ENCODE measurements at regions not wholly inside any gene's neighbourhood (a gene's known extent, or its start where the extent isn't known, plus 50 kb on each side); places are given as distances from the start of the nearest gene placed in this dataset.
"Not testable (repeated sequence)": the region's sequence is repeated elsewhere in the genome, so short reads cannot be mapped to it uniquely, and the experiment has no call there.

DNA sequence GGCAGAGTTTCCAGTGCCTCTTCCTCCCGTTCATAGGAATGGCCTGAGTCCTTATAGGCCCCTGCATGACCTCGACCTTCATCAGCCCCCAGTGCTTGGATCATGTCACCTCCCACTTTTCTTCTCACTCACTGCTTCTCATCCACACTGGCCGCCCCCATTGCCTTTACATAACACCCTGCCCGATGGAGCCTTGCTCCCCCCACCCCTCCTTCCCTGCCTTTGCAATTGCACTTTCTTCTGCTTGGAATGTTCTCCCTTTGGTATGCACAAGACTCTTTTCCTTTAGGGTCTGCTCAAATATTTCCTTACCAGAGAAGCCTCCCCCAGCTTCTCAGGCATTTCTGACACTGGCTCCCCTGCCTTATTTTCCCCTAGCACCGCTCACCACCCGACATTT, 125.2 kb upstream of the KCNJ6 start:
- DNase-seq: no peak

DNA sequence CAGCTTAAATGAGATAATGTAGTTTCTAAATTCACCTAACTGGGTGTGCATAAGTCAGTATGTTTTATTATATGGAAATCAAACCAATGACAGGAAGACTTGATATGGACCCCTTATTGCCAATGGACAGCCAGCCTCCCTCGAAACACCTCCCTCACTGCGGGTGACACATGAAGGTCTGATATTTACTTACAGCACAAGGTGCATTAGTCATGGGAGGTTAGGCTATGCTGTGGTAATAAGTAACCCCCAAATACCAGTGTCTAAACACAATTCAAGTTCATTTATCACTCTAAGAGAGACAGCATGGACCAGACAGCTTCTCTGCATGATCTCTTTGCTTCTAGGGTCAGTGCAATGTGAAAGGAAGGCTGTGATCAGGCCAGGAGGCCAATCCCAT, 126.0 kb upstream of the KCNJ6 start:
- no peak for DNase-seq

DNA sequence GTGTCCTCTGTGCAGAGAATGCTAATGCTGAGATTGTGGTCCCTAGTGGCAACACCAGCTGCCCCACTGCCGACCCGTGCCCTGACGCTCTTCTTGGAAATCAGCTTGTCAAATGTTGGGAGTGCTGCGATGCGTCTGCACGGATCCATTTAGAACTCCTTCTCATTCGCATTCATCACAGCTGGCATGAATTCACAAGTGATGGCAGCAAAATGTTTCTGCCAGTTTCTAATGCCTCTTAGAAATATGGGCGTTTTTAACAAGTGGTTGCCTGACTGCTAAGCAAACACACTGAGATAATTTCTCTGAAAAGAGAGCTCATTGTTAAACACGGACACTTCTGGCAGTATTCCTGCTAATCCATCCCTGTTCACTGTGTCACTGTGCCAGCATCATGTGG, 131.9 kb upstream of the KCNJ6 start:
- no peak for DNase-seq

DNA sequence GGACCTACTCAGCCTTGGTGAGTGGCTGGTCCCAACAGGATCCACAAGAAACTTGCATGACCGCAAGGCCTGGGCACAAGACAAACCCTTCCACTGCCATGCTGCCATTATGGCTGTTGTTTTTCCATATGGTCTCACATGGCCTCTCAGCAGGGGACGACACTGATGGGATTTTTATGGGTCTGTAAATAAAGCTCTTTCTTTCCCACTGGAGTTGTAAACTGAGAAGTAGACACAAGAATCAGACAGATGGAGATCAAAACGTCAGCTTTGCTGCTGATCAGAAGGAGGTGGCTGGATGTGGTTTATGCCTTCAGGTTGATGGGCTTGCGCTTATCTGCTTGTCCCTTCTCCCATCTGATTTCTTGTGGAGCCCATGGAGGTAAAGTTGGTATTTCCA, 138.1 kb upstream of the KCNJ6 start:
- no peak for DNase-seq

DNA sequence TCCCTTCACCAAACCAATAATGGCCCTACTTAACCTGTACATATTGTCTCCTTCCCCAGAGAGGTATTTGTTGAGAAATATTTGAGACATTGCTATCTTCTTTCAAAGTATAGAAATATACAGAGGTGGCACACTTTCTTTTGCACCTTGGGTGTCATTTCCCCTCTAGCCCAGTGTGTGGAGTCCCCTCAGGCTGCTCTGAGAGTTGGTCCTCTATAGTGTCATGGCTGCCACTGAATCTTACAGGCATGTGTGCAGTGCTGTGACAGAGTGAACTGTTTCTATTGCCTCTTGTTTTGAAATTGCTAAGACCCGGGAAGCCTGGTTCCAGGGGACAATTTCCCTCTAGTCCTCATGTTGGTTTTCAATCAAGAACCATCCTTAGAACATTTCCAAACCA, 140.2 kb upstream of the KCNJ6 start:
- DNase-seq: no peak

DNA sequence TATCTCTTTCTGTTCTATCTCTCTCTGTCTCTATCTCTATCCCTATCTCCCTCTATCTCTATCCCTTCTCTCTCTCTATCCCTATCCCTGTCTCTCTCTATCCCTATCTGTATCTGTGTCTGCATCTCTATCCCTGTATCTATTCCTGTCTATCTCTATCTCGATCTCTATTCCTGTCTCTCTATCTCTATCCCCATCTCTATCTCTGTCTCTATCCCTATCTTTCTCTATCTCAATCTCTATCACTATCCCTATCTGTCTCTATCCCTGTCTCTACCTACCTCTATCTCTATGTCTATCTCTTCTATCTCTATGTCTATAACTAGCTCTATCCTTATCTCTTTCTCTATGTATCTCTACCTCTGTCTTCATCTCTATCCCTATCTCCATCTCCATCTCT, 141.4 kb upstream of the KCNJ6 start:
- DNase-seq: no peak

DNA sequence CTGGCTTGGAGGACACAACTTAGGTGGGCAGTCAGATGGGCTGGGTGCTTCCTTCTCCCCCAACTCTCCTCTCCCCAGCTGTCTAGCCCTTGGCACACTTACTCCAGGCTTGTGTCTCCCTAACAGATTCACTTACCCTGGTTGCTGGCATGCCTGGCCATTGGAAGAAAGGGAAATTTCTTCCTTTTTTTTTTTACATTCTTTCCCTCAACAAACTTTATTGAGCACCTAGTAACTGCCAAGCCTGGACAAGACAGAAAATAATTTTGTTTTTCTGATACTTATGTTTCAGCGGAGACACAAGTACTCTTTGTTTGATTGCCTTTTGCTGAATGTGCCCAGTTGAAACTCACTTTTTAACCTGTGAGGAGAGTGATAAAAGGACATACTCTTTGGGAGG, 144.3 kb upstream of the KCNJ6 start:
- no peak for DNase-seq

DNA sequence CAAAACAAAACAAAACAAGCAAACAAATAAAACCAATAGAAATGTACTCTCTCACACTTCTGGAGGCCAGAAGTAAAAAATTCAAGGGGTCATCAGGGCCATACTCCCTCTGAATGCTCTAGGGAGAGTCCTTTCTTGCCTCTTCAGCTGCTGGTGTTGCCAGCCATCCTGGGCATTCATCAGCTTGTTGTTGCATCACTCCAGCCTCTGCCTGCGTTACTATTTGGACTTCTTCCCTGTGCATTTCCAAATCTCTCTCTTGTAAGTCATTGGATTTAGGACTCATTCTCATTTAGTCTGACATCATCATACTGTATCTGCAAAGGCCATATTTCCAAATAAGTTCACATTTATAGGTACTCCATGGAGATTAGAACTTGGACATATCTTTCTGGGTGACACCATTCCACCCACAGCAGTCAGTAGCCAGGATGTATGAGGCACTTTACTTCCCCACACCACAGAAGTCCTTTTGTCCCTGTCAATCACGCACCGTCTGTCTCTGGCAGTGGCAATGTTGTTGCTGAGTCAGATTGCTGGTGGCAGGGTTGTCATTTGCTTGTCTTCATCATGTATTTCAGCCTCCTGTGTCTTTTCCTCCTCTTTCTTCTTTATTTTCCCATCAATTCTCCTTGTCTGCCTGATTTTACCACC, 151.0 kb upstream of the KCNJ6 start:
- no peak for DNase-seq

DNA sequence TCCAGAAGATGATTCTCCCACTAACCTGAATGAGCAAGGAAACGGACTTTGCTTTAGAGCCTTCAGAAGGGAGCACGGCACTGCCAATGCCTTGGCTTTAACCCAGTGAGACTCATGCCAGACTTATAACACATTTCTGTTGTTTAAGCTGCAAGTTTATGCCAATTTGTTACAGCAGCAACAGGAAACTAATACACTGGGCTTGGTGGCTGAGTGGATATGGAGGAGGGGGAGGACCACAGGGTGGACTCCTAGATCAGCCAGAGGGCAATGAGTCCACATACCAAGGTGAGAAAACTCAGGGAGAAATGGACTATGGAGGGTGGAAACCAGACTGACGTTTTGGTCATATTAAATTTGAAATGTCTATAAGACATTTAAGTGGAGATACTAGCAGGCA, 156.2 kb upstream of the KCNJ6 start:
- DNase-seq: no peak

DNA sequence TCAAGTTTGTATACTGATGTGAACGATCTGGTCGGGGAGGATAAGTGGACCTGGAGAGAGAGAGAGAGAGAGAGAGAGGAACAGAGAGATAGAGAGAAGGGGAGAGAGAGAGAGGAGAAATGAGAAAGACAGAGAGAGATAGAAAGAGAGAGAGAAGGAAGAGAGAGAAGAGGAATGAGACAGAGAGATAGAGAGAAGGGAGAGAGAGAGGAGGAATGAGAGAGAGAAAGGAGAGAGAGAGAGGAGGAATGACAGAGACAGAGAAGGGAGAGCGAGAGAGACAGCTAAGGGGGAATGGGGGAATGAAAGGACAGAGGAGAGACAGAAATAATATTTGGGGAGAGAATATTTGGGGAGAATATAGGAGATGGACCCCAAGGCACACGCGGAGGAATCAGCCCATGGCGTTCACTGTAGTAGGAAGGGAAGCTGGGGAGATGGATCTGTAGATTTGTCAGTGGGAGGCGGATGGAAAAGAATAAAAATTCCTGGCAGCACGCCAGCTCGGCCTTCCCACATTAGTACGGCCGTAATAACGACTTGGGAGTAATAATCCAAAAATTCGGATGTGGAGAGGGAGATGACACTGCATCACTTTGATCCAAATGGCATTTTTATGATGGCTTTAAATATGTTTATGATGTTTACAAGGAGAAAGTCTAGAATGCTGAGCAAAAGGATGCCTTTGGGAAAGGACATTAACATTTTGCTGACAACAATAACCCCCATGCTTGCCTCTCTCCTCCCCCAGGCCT, 159.8 kb upstream of the KCNJ6 start:
- no peak for DNase-seq

DNA sequence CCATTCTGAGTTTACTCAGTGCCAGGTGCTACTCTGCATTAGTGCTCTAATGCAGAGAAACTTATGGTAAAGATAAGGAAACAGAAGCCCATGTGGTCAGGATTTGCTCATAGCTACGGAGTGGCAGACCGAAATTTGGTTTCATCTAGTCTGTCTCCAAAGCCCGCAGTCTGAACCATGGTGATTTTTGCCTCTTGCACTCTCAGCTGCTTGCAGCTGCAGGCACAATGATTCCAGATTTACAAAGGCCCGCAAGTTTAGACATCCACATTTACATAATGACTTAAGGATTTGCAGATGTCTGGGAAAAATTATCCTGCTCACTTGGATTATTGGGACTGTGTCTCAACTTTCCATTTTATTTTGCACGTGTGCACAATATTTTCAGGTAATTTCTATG, 161.3 kb upstream of the KCNJ6 start:
- no peak for DNase-seq

DNA sequence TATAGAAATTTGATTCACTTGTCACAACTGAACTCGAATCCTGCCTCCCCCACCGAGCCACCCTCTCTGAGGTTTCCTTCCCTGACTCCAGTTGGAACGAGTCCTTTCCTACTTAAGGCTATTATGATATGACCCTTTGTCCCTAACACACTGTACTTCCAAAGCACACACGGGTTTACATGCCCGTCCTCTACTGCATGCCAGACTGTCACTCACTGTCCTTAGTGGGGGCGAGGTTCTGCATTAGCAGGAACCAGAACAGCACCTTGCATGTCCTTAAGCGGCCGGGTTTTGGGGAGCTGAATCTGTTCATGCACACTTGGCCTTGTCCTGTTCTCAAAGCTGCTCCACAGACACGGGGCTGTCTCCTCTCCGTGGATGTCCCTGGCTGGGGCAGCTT, 164.6 kb upstream of the KCNJ6 start:
- DNase-seq: no peak

DNA sequence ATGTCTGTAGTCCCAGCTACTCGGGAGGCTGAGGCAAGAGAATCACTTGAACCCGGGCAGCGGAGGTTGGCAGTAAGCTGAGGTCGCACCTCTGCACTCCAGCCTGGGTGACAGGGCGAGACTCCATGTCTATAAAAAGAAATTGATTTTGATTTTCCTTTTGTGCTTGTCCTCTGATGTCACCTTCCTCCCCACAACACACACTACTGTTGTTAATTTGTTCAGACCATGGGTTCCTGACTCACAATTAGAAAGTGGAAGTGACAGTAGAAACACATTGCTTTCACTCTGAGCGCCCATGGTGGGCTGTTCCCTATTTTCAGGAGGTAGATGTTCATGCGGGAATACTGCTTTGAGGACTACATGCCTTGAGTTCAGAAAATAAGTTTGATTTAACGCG, 165.5 kb upstream of the KCNJ6 start:
- DNase-seq: no peak

DNA sequence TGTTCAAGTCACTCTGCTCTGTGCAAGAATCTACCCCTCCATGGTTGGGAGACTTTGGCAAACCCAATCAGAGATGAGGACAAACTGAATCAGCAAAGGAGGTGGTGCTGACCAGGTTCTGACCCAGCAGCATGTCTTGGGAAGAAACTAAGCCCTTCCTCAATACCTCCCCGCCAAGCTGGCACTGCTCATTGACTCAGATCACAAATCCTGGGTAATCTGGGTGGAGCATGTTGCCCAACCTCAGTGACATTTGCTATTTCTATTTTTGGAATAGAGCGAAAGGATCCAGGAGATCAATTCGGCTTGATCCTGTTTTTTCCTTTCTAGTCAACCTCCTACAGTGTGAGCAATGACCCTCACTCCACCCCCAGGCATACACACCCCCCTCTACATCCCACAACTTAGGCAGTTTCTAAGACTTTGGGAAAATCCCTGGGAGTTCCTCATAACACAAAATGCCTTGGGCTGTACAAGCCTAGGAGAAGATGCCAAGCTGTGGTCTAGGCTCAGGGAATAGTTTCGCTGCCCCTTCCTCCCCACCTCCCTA, 166.8 kb upstream of the KCNJ6 start:
- DNase-seq: no peak

DNA sequence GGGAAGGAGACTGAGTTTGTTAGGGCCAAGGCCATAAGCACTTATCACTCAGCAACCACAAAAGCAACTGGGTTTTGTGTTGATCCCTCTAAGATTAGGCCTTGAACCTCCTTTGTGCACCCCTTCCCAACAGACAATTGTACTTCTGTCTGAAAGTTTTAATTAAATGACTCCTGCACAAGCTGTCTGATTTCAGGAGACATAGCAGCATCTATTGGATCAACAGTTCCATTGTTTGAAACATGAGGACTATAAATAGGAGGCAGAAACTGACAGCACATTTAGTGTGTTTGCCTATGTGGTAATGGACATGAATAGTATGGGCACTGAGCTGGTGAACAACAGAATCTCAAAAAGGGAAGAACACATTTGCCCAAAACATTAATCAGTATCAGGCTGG, 167.3 kb upstream of the KCNJ6 start:
- no peak for DNase-seq

DNA sequence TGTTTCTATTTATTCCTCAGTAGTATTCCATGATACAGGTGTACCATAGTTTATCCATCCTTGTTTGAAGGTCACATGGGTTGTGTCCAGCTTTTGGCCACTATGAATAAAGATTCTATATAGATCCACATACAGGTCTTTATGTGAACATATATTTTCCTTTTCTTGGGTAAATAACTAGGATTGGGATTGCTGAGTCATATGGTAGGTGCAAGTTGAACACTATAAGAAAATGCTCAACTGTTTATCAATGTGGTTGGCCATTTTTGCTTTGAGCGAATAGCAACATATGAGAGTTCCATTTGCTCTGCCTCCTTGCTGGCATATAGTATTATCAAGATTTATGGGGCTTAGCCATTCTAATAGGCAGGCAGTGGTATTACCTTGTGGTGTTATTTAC, 170.2 kb upstream of the KCNJ15 start:
- DNase-seq: no peak

DNA sequence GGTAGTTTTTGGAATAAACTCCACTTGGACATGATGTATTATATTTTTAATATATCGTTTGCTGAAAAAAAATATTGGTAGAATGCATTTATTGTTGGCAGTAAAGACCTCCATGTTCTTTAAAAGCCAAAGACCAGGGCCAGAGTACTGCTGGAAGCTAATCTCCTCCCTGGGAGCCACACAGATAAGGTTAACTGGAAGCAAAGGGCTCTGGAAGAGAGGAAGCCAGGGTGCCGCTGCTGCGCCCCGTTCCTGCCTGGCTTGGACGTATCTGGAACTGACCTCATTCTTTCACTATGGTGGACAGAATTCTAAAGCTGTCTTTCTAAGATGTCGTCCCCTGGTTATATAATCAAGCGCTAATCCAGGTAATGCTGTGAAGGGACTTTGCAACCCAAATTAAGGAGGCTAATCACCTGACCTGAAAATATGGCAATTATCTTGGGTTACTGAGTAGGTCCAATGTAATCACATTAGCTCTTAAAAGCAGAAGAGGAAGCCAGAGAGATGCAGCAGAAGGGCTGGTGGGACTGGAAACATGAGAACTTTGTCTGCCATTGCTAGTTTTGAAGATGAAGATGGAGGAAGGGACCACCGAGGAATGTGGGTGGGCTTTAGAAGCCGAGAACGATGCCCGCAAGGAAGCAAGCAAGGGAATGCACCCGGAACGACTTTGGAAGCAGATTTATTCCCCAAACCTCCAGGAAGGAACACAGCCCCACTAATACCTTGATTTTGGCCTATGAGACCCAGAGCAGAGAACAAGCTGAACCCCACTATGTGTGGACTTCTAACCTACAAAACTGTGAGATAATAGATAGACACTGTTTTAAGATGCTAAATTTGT, 167.7 kb upstream of the KCNJ15 start:
- no peak for DNase-seq

DNA sequence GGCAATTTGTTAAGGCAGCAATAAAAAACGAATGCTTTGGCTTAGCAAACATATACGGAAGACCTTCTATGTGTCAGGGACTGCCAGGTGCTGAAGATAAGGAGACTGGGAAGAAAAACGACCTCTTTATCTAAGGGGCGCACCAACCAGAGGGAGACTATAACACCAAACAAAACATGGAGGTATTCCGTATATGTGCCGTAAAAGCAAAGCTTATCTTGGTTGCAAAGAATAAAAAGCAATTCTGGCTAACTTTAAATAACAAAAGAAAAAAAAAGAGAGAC, 167.1 kb upstream of the KCNJ15 start:
- no peak for DNase-seq

DNA sequence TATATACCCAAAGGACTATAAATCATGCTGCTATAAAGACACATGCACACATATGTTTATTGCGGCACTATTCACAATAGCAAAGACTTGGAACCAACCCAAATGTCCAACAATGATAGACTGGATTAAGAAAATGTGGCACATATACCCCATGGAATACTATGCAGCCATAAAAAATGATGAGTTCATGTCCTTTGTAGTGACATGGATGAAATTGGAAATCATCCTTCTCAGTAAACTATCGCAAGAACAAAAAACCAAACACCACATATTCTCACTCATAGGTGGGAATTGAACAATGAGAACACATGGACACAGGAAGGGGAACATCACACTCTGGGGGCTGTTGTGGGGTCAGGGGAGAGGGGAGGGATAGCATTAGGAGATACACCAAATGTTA, 165.7 kb upstream of the KCNJ15 start:
- DNase-seq: not testable (repeated sequence)

DNA sequence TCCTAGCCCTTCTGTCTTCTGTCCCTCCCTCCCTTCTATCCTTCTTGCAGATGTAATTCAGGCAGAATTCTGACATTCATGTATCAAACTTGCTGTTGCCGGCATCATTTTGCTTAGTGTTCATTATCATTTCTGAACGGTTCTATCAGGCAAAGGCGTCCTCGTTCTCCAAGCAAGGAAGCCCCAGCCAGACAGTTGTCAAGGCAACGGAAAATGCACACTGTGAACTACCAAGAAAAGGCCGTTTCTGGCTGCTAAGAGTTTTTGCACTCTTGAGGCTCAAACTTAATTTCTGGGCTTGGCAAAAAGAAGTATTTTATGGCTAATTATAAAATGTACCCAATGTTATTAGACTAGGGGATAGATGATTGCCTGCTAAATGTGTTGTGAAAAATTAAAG, 164.7 kb upstream of the KCNJ15 start:
- DNase-seq: no peak

DNA sequence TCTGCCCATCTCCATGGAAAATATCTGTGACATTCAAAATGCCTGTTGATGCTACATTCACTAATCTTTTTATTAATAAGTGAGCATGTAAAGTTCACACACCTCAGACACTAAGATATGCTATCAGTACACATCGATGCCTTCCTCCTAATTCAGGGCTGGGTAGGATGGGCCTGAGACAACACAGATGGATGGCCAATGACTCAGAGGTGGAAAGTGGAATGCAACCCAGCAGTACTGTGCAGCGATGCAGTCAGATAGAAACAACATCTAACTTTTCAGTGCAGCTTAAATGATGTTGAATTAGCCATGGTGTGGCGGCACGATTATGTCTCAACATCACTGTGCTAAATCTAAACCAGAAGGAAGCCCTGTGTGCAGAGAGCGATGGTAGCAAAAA, 161.6 kb upstream of the KCNJ15 start:
- DNase-seq: no peak

DNA sequence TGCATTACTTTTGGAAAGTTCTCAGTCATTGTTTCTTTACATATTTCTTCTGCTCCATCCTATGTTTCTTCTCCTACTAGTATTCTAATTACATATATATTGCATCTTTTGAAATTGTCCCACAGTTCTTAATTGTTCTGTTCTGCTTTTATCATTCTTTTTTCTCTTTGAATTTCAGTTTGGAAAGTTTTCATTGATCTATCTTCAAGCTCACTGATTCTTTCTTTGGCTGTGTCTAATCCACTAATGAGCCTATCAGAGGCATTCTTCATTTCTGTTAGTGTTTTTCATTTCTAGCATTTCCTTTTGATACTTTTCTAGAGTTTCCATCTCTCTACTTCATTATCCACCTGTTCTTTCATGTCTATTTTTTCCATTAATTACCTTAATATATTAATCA, 159.0 kb upstream of the KCNJ15 start:
- no peak for DNase-seq

DNA sequence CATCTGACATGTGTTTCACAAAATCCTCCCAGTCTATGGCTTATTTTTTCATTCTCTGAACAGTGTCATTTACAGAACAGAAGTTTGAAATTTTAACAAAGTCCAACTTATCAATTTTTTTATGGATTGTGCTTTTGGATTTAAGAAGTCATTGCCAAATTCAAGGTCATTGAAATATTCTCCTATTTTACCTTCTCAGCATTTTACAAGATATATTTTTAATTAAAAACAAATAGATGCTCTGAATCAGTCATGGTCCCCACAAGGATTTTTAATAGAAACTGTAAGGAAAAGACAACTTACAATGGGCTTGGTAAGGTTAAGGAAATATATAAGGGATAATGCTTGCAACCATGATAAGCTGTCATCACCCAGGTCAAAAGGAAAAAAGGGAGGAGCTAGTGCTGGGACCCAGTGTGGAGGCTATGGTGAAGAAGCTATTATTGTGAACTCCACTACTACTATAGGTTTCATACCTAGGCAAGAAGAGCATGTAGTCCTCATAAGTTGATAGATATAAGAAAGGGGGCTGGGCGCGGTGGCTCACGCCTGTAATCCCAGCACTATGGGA, 144.5 kb upstream of the KCNJ15 start:
- DNase-seq: no peak
